Fibroblast of lung (primary cell): ENCODE measurements at regions not wholly inside any gene's neighbourhood (a gene's known extent, or its start where the extent isn't known, plus 50 kb on each side); places are given as distances from the start of the nearest gene placed in this dataset.

Experiments used
- EZH2 ChIP-seq: IDR thresholded peaks from 2 replicates; pipeline ENCODE4 v1.5.1; 2012; ENCODE audit warnings: low read length, control low read depth, mild to moderate bottlenecking; ENCODE audit errors: missing control alignments
- TF ChIP-seq, protein P1 (sequence below), 2 donors: IDR thresholded peaks in 1 of 2; conservative IDR thresholded peaks in 1 of 2; 1 replicate in 1 of 2; 2 replicates in 1 of 2; pipeline ENCODE4 v1.5.1; 2011 to 2012; ENCODE audit warnings: low read length in 2 of 2, control low read depth in 1 of 2, inconsistent platforms in 1 of 2, low read depth in 1 of 2, mild to moderate bottlenecking in 1 of 2

DNA sequence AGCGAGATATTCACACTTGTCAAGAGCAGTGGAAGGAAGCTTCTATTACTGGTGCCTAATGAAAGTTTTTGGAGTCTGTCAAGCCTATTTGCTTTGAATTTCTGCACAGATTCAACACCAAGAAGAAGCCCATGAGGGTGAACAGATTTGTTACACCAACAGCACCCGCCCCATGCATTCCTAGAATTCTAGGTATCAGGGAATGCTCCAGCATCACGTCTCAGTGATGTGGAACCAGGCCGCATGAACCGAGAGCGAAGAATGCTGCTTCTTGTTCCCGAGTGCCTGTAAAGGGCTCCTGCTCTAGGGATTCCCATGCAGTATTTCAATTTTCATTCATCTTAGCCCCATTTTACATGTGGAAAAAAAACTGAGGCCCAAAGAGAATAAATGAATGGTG, 69.7 kb downstream of the KCNF1 start:
- TF ChIP-seq, protein P1, sequence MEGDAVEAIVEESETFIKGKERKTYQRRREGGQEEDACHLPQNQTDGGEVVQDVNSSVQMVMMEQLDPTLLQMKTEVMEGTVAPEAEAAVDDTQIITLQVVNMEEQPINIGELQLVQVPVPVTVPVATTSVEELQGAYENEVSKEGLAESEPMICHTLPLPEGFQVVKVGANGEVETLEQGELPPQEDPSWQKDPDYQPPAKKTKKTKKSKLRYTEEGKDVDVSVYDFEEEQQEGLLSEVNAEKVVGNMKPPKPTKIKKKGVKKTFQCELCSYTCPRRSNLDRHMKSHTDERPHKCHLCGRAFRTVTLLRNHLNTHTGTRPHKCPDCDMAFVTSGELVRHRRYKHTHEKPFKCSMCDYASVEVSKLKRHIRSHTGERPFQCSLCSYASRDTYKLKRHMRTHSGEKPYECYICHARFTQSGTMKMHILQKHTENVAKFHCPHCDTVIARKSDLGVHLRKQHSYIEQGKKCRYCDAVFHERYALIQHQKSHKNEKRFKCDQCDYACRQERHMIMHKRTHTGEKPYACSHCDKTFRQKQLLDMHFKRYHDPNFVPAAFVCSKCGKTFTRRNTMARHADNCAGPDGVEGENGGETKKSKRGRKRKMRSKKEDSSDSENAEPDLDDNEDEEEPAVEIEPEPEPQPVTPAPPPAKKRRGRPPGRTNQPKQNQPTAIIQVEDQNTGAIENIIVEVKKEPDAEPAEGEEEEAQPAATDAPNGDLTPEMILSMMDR (conservative IDR thresholded peaks at IDR 0.05 in 1 of 2, IDR thresholded peaks at IDR 0.05 in 1 of 2; ENCODE audit: low read depth in 1 of 2, low read length in 2 of 2), result no peak
- no peak for TF ChIP-seq EZH2
